HG02870 (cell line): ENCODE measurements at regions not wholly inside any gene's neighbourhood (a gene's known extent, or its start where the extent isn't known, plus 50 kb on each side); places are given as distances from the start of the nearest gene placed in this dataset.

Experiments used
- ATAC-seq: cut with Tn5 transposase; IDR thresholded peaks from one replicate; pipeline ENCODE4 v1.9.1; 2021; ENCODE audit warnings: mild to moderate bottlenecking, moderate library complexity; ENCODE audit not compliant: unreplicated experiment

GRCh38 chr9:1201262-1201661, 151.1 kb downstream of the DMRT2 start:
- no peak for ATAC-seq

- no peak for ATAC-seq
Observed at GRCh38 chr9:1201901-1202300, 151.7 kb downstream of the DMRT2 start.

GRCh38 chr9:1202512-1203280, 152.5 kb downstream of the DMRT2 start:
- ATAC-seq, result no peak

GRCh38 chr9:1207686-1208085, 157.5 kb downstream of the DMRT2 start:
- no peak for ATAC-seq

GRCh38 chr9:1208157-1208556, 158.0 kb downstream of the DMRT2 start:
- no peak for ATAC-seq

- ATAC-seq, result no peak
Observed at GRCh38 chr9:1210954-1211353, 160.8 kb downstream of the DMRT2 start.

- no peak for ATAC-seq
Observed at GRCh38 chr9:1216532-1216931, 166.4 kb downstream of the DMRT2 start.

GRCh38 chr9:1217076-1217475, 166.9 kb downstream of the DMRT2 start:
- ATAC-seq, result no peak

GRCh38 chr9:1219284-1219683, 169.1 kb downstream of the DMRT2 start:
- ATAC-seq, result no peak

GRCh38 chr9:1221298-1221697, 171.1 kb downstream of the DMRT2 start:
- ATAC-seq, result no peak

GRCh38 chr9:1222511-1222910, 172.4 kb downstream of the DMRT2 start:
- ATAC-seq, result no peak

- no peak for ATAC-seq
Observed at GRCh38 chr9:1231998-1232919, 182.1 kb downstream of the DMRT2 start.

GRCh38 chr9:1233568-1233967, 183.4 kb downstream of the DMRT2 start:
- no peak for ATAC-seq

GRCh38 chr9:1235650-1236049, 185.5 kb downstream of the DMRT2 start:
- no peak for ATAC-seq

- ATAC-seq, result no peak
Observed at GRCh38 chr9:1236061-1236460, 185.9 kb downstream of the DMRT2 start.

GRCh38 chr9:1238407-1238806, 188.2 kb downstream of the DMRT2 start:
- ATAC-seq, result no peak

GRCh38 chr9:1248743-1249142, 198.6 kb downstream of the DMRT2 start:
- ATAC-seq, result no peak

GRCh38 chr9:1253064-1253979, 203.2 kb downstream of the DMRT2 start:
- ATAC-seq, result no peak

GRCh38 chr9:1254071-1254470, 203.9 kb downstream of the DMRT2 start:
- no peak for ATAC-seq

- ATAC-seq, result no peak
Observed at GRCh38 chr9:1256178-1256577, 206.0 kb downstream of the DMRT2 start.

- no peak for ATAC-seq
Observed at GRCh38 chr9:1261266-1261665, 211.1 kb downstream of the DMRT2 start.
